Mesothelial cell of epicardium (in vitro differentiated cells): ENCODE measurements at regions not wholly inside any gene's neighbourhood (a gene's known extent, or its start where the extent isn't known, plus 50 kb on each side); places are given as distances from the start of the nearest gene placed in this dataset.
A peak's percentile ranks its signal among the peaks of the same experiment; 100 is the strongest.

Source experiments
- DNase-seq, 2 experiments: peaks; one replicate each; pipeline ENCODE4 v3.0.0; 2021; ENCODE audit warnings: low spot score in 2 of 2; ENCODE audit not compliant: unreplicated experiment in 2 of 2
- H3K27ac Mint-ChIP-seq: 2 replicates; pipeline ENCODE4 v1.8.0; 2021; ENCODE audit warnings: mixed read lengths
- H3K27me3 Mint-ChIP-seq: 2 replicates; pipeline ENCODE4 v1.8.0; 2021; ENCODE audit warnings: low read depth, mixed read lengths
- H3K36me3 Mint-ChIP-seq: 2 replicates; pipeline ENCODE4 v1.8.0; 2021; ENCODE audit warnings: mixed read lengths
- H3K4me1 Mint-ChIP-seq: 2 replicates; pipeline ENCODE4 v1.8.0; 2021; ENCODE audit warnings: mixed read lengths
- H3K4me3 Mint-ChIP-seq: 2 replicates; pipeline ENCODE4 v1.8.0; 2021; ENCODE audit warnings: mild to moderate bottlenecking, moderate library complexity, mixed read lengths
- H3K9me3 Mint-ChIP-seq: 2 replicates; pipeline ENCODE4 v1.8.0; 2021; ENCODE audit warnings: mixed read lengths
- CTCF ChIP-seq: fragments of 200-600 bp; sonication (generic); IDR thresholded peaks from one replicate; pipeline ENCODE4 v1.5.0; 2021; ENCODE audit warnings: antibody characterized with exemption; ENCODE audit not compliant: unreplicated experiment

- no peaks in the 10 kb centered on the region for H3K9me3 Mint-ChIP-seq
- no peak for TF ChIP-seq CTCF
- no peak for DNase-seq
- no peaks in the 10 kb centered on the region for H3K36me3 Mint-ChIP-seq
- H3K4me3 Mint-ChIP-seq, result no peak overlapping the region
- H3K27me3 Mint-ChIP-seq, result no peaks in the 10 kb centered on the region
- no peak overlapping the region for H3K27ac Mint-ChIP-seq
- peaks cover 15% of the 10 kb centered on the region for H3K4me1 Mint-ChIP-seq
These were observed 314.5 kb downstream of the OSR1 start for GRCh38 chr2:19043893-19044292.

- no peak for DNase-seq
- no peaks in the 10 kb centered on the region for H3K9me3 Mint-ChIP-seq
- no peak overlapping the region for H3K4me3 Mint-ChIP-seq
- H3K27ac Mint-ChIP-seq, result peak overlapping the region; percentile 1
- no peak for TF ChIP-seq CTCF
- H3K27me3 Mint-ChIP-seq, result no peaks in the 10 kb centered on the region
- no peaks in the 10 kb centered on the region for H3K36me3 Mint-ChIP-seq
- H3K4me1 Mint-ChIP-seq, result peaks cover 20% of the 10 kb centered on the region
These were observed 316.9 kb downstream of the OSR1 start for GRCh38 chr2:19041434-19042041.

GRCh38 chr2:19038071-19039015 is 320.1 kb downstream of the OSR1 start:
- Mint-ChIP-seq H3K9me3 (no peaks in the 10 kb centered on the region), H3K4me3 (no peak overlapping the region), H3K27me3 (no peaks in the 10 kb centered on the region), H3K36me3 (no peaks in the 10 kb centered on the region), H3K27ac (no peak overlapping the region), H3K4me1 (peaks cover 20% of the 10 kb centered on the region)
- TF ChIP-seq CTCF, result no peak
- no peak for DNase-seq

GRCh38 chr2:19036091-19036490 is 322.3 kb downstream of the OSR1 start:
- Mint-ChIP-seq H3K27ac (no peak overlapping the region), H3K4me3 (no peak overlapping the region), H3K36me3 (no peaks in the 10 kb centered on the region), H3K4me1 (peaks cover 11% of the 10 kb centered on the region), H3K9me3 (peaks cover 4% of the 10 kb centered on the region), H3K27me3 (no peaks in the 10 kb centered on the region)
- no peak for TF ChIP-seq CTCF
- DNase-seq, result no peak

- peaks cover 4% of the 10 kb centered on the region for H3K9me3 Mint-ChIP-seq
- no peak overlapping the region for H3K27ac Mint-ChIP-seq
- no peak overlapping the region for H3K4me3 Mint-ChIP-seq
These were observed 323.2 kb downstream of the OSR1 start for GRCh38 chr2:19035238-19035637.

More at GRCh38 chr2:19035238-19035637, 323.2 kb downstream of the OSR1 start:
- Mint-ChIP-seq H3K27me3 (no peaks in the 10 kb centered on the region), H3K36me3 (no peaks in the 10 kb centered on the region), H3K4me1 (peaks cover 10% of the 10 kb centered on the region)
- DNase-seq, result no peak
- TF ChIP-seq CTCF, result no peak
